Stimulated activated CD4-positive, alpha-beta T cell treated with anti-CD3 and anti-CD28 coated beads, Interleukin-1b, Interleukin-23, amount 100 ng/mL, for 24 hours (primary cell): ENCODE measurements at regions not wholly inside any gene's neighbourhood (a gene's known extent, or its start where the extent isn't known, plus 50 kb on each side); places are given as distances from the start of the nearest gene placed in this dataset.

Experiments
- DNase-seq, 4 experiments: peaks; one replicate each; pipeline ENCODE4 v3.0.0-alpha.2; 2020; ENCODE audit warnings: low read depth in 4 of 4, low spot score in 1 of 4

- no peak for DNase-seq
Measured at GRCh38 chr6:134510142-134510541, 192.2 kb upstream of the SGK1 start.

DNA sequence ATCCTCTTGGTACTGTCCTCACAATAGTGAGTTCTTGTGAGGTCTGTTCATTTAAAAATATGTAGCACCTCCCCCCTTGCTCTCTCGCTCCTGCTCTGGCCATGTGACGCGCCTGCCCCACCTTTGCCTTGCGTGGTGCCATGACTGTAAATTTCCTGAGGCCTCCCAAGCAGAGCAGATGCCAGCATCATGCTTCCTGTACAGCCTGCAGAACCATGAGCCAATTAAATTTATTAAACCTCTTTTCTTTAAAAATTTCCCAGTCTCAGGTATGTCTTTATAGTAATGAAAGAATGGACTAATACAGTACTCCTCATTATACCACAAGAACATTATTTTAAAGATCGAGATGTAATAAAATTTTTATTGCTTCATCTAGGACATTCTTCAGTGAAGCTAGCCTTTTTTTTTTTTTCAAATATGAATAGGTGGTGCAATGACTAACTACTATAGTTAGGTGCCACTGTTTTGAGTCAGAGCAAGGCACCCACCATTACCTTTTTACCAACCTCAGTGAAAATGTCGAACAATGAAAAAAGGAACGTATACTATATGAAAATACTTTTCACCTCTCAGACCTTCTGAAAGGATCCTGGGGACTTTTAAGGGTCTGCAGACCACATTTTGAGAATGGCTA, 191.1 kb upstream of the SGK1 start:
- no peak for DNase-seq

DNA sequence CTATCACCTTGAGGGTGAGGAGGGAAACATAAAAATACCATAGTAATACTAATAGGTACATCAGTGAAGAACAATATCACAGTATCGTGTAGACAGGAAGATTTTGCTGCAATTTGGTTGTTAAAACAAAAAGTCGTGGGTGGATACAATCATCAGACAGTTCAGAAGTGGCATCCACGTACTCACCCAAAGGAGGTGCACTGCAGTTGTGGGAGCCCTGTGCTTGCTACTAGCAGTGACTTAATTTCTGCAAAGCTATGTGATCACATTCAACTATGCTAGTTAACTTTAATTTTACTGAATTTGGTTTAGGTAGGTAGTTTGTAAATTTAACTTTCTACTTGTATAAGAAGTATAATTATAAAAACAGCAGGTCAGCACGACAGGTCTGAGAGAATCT, 188.2 kb upstream of the SGK1 start:
- no peak for DNase-seq

- DNase-seq, result no peak
Measured at GRCh38 chr6:134503585-134504281, 185.8 kb upstream of the SGK1 start.

DNA sequence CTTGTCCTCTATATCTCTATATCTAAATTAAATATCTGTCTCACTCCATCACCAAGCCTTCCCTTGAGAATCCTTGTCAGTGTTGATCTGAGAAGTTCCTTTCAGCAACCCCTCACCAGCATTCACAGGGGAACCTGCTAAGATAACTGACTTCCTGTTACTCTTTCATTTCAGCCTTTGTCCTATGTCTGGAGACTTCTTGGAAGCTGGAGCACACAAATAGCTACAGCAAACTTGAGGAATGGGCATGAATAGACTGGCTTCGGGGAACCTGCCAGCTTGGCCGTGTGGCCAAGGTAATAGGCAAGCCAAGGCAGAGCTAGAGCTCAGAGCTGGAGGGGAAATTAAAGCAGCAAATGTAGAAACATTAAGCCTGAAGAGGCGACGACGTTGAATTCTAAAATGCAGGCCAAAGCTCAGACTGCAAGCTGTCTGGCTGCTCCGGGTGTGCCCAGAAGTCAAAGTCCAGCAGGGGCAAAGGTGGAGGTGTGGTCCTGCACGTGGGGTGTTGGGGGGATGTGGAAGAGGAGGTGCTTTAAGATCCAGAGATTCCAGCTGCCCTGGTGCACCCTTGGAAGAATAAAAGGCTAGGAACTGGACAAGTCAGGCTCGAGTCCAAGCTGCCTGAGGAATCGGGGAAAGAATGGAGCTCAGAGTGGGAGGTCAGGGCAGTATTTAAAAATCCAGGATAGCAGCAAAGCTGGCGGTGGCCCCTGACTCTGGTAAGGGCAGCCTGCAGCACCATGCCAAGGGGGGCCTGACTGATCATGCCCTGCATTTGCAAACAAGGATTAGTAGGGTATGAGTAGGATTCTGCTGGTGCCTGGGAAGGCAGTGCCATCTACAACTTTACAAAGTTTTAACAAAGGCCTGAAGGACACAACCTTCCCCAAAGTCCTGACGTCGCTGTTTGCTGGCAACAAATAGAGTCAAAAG, 185.0 kb upstream of the SGK1 start:
- DNase-seq, result no peak

DNA sequence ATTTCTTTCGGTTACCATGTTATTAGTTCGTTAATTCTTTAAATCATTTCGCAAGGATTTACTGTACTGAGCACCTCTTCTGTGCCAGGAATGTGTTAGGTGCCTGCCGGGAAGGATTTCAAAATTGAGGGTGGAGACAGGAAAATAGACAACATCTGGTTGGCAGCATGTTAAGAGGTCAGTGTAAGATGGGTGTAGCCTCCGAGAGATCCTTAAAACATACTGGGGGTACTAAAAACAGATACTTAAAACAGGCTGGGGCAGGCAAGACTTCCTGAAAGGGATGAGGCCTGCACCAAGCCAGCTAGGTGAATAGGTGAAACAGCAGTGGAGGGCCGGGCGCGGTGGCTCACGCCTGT, 178.0 kb upstream of the SGK1 start:
- no peak for DNase-seq

DNA sequence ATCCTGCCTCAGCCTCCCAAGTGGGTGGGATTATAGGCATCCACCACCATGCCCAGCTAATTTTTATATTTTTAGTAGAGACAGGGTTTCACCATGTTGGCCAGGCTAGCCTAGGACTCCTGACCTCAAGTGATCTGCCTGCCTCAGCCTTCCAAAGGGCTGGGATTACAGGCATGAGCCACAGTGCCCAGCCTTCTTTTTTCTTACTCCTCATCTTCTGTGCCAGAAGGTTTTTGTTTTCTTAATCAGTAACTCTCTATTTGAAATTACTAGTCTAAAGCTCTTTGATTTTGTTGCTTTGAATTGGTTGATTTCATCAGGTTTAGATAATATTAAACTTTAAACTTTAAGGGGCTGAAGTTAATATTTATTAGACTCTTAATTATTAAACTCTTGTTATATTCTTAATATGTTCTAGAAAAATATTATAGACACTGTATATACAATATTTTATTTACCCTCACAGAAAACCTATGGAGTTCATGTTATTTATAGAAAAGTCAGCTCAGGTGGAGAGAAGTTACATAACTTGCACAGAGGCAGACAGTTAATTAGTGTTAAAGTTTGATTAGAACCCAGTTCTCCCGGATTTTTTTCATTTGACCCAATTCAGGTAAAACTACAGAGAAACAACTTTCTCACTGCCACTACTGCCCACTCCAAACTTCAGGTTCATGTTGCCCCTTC, 177.4 kb upstream of the SGK1 start:
- no peak for DNase-seq

- DNase-seq, result no peak
Measured at GRCh38 chr6:134493789-134494188, 175.9 kb upstream of the SGK1 start.

DNA sequence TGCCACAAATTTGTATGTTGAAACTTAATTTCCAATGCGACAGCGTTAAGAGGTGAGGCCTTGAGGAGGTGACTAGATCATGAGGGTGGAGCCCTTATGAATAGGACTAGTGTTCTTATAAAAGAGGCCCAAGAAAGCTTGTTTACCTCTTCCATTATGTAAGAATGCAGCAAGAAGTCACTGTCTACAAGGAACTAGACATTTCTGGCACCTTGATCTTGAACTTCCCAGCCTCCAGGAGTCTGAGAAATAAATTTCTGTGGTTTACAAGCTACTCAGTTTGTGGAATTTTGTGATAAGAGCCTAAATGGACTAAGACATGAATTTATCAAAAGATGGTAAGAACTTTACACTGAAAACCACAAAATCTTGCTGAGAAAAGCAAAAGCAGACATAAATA, 173.6 kb upstream of the SGK1 start:
- no peak for DNase-seq

DNA sequence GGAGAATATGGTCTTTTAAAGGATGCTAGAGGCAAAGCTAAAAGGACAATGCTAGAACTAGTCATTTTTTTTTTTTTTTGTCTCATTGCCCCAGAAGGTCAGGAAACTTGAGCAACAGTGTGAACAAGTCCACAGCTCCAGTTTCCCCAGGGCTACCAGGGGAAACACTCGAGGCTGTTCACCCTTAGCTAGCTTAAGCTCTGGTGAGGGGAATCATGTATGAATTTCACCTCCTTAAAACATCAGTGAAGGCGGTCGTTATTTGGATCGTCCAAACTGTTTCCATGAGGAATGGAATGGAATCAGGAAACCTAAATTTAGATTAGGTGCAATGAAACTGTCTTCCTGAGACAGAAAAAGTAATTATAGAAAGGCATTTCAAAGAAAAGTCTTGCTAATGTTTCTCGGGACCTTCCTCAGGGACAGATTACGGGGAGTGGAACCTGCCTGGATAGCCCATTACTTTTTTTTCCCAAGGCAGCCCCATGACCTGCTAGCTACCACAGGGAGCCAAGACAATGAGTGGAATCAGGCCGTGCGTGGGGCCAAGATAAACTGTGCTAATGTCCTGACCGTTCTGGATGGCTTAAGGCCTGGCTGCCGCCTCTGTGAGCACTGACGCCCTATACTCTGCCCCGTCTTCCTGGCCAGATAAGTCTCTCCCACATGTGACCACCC, 164.8 kb upstream of the SGK1 start:
- DNase-seq, result no peak

GRCh38 chr6:134481966-134482365, 164.1 kb upstream of the SGK1 start:
- no peak for DNase-seq

DNA sequence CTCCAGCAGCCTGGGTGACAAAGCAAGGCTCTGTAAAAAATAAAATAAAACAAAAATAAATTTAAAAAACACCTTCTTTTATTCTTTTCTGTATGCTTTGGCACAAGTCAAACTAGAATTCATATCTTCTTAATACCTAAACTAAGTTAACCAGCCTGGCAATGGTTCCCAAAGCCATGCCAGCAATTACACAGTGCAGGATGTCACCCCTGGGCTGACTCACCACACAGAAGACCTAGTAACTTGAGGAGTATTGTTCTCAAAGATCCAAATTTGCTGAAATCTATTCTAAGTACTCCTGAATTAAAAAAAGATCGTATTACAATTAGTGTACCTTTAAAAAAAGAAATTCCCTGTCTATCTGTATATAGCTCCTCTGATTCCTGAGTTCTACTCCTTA, 162.7 kb upstream of the SGK1 start:
- no peak for DNase-seq

DNA sequence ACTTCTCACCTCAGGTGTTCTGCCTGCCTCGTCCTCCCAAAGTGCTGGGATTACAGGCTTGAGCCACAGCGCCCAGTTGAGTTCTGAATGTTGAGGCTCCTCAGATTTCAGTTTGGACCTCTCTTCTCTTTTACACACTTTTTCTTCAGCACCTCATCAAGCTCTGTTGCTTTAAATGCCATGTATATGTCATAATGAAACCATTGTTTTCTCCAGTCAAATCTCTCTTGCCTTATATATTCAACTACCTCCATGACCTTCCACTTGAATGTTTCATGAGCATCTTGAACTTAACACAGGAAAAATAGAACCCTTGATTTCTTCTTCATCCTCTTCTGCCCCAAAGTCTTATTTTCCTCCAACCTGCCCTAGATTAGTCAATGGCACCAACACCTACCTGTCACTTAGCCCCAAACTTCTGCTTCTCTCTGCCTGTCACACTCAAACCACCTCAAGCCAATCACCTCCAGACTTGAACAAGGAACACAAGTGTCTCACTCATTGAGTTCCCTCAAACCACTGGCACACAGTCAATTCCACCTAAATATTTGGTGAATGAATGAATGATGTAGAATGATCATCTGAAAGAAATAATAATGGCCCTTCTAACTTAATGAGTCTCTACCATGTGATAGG, 161.0 kb upstream of the SGK1 start:
- no peak for DNase-seq

DNA sequence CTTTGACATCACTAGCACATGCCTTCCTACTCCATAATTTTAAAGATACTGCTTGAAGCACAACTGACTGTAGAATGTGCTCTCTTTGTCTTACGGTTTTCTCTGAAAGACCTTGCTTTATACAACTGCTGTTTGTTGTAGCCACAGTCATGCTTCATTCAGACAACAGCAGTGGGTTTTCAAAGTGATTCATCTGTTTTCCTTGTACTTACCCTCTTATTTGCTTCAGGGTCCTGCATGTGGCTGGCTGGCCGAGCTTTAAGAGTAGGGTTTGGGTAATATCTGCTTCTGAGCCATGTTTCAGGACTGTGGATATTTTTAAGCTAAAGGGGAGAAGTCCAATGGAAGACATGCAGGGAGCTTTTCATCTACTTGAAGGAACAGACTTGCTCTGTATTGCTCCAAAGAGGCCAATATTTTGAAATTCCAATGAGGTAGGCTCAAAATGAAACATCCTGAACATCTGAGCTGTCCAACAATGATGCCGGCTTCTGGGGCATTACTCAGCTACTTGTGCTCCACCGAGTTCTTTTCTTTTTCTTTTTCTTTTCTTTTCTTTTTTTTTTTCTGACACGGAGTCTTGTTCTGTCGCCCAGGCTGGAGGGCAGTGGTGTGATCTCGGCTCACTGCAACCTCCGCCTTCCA, 160.2 kb upstream of the SGK1 start:
- DNase-seq, result no peak

- no peak for DNase-seq
Measured at GRCh38 chr6:134474955-134475354, 157.0 kb upstream of the SGK1 start.

DNA sequence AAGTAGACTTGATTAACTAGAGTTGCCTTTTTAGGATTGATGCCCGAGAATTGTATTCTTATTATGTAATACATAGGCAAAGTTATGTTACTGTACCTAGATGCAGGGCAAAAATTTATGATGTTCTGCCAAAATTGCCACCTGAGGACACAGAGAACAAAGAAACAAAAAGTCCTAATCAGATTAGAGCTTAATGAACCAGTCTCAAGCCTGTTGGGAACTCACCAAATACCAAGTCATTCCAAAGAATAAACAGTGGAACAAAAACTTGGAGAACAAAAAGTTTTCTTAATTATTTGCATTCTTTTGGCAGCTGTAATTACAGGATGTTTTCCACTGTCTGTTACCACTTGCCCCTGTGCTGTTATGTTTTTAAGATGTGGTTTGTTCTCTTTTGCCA, 154.7 kb upstream of the SGK1 start:
- DNase-seq, result no peak

- no peak for DNase-seq
Measured at GRCh38 chr6:134472046-134472445, 154.1 kb upstream of the SGK1 start.

GRCh38 chr6:134470457-134470975, 152.6 kb upstream of the SGK1 start:
- DNase-seq, result no peak

GRCh38 chr6:134469702-134470456, 152.0 kb upstream of the SGK1 start:
- DNase-seq, result no peak
